Renal cortical epithelial cell (primary cell): ENCODE measurements at regions not wholly inside any gene's neighbourhood (a gene's known extent, or its start where the extent isn't known, plus 50 kb on each side); places are given as distances from the start of the nearest gene placed in this dataset.
"Not testable (repeated sequence)": the region's sequence is repeated elsewhere in the genome, so short reads cannot be mapped to it uniquely, and the experiment has no call there.

Experiments used
- DNase-seq: peaks from one replicate; pipeline ENCODE4 v3.0.0-alpha.2; 2011; ENCODE audit warnings: low read depth

DNA sequence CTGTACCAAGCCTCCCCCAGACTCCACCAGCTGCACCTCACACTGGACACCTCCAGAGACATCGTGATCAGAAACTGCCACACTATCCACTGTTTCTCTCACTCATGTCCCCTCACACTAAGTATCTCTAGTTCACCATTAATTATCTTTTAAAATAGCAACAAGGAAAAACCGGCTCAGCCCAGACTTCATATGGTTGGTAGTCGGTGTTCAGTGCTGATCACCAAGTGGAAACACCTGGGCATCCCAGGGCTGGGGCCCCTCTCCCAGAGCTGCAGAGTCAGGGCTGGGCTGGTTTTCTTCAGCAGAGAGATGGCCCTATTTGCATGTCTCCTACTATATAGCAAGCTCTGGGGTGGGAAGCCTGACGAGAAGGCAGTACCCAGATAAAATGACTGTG is 1140.0 kb downstream of the TMEM121 start:
- DNase-seq = no peak

DNA sequence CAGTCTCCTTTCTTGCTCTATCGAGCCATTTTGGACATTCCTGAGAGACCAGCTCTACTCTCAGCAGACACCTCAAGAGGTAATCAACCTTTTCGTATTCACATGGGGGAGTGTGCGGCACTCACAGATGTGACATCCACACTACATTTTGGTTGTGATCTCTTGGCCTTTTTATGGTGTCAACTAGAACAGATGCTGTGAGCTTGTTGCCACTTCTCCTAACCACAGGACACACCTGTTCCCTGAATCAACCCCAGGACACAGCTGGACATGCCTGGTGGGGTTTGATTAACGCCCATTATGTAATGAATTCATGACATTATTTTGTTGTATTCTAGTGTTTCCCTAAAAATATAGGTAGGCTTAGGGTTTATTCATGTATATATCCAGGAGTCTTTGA is 1143.6 kb downstream of the TMEM121 start:
- no peak for DNase-seq

- not testable (repeated sequence) for DNase-seq
These were observed 1147.7 kb downstream of the TMEM121 start for GRCh38 chr14:106674093-106674492.

DNA sequence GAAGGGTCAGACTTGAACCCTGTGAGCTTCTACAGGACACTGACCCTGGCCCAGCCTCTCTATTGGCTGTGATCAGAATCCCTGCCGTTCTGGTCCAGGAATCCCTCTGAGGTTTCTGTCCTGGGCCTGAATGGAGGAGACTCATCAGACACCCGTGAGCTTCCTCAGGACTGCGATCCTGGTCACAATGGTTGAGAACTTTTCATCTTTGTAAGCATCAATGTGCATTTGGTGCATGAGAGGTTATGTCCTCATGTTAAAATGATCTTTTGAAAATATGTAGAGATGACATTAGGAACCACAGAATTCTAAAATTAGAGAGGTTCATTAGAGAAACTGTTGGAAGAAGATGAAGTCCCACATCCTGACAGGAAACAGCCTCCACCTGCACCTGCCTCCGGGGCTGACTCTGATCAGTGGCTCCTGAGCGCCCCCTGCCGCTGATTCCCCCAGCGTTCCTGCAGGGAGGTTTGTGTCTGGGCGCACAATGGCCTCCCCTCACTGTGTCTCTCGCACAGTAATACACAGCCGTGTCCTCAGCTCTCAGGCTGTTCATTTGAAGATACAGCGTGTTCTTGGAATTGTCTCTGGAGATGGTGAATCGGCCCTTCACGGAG is 1148.2 kb downstream of the TMEM121 start:
- not testable (repeated sequence) for DNase-seq

- not testable (repeated sequence) for DNase-seq
These were observed 1149.3 kb downstream of the TMEM121 start for GRCh38 chr14:106675716-106676115.

DNA sequence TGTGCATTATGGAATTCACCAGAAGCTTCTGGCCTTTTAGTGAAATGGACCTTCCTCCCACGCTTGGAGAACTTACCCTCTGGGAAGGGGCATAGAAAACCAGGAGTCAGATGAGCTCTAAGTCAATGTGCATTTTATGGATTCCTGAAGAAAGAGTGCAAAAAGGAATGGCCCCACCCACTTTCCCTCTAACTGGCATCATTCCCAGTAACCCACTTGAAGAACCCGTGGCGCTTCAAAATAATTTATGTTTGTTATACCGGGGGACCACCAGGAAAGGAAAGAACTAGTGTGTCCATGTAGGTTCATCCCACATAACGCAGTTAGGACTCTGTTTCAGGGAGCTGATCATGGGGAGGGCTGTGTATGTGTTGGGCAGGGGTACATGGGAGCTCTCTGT is 1153.4 kb downstream of the TMEM121 start:
- DNase-seq = no peak

- no peak for DNase-seq
These were observed 1154.8 kb downstream of the TMEM121 start for GRCh38 chr14:106681161-106681560.

GRCh38 chr14:106681568-106681967 is 1155.2 kb downstream of the TMEM121 start:
- DNase-seq = no peak

- DNase-seq = no peak
These were observed 1157.2 kb downstream of the TMEM121 start for GRCh38 chr14:106683631-106684030.

DNA sequence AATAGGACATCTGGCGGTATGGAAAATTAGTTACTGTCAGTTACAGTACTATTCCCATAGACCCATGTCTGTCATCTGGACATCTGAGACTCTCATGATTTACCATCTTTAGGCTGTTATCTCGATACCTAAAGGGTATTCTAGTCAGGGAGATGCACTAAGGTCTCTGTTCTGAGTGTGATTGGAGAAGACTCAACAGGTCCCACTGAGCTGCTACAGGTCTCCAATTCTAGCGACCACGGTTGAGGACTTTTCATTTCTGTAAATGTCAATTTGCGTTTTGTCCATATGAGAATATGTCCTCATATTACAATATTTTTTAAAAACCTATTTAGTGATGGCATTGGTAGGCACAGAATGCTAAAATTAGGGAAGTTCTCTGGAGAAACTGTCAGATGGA is 1160.2 kb downstream of the TMEM121 start:
- no peak for DNase-seq

DNA sequence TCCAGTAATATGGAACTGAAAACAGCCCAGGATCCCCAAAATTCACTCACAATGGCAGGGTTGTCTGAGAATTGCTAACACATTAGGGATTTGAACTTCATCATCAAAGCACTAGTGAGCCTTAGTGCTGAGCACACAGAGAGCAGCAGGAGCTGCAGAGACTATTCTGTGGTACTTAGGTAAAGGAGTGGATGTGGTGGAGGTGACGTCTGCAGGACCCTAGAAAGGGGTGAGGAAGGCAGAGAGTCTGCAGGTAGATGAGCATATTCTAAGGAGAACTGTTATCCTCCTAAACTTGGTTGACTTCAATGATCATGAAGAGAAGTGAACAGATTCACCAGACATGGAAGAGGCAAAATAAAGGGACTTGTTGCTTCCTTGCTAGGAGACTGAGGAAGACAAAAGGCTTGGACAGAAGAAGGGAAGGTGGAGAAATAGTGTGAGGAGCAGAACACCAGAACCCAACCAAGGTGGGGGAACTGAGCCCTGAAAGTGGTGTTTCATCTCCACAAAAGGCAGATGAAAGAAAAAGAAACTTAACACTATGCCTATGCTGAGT is 1164.0 kb downstream of the TMEM121 start:
- DNase-seq = no peak

- DNase-seq = no peak
These were observed 1165.4 kb downstream of the TMEM121 start for GRCh38 chr14:106691601-106692291.

- no peak for DNase-seq
These were observed 1168.4 kb downstream of the TMEM121 start for GRCh38 chr14:106694638-106695393.

GRCh38 chr14:106698620-106699267 is 1172.4 kb downstream of the TMEM121 start:
- not testable (repeated sequence) for DNase-seq

GRCh38 chr14:106703651-106704050 is 1177.3 kb downstream of the TMEM121 start:
- DNase-seq = not testable (repeated sequence)

- DNase-seq = not testable (repeated sequence)
These were observed 1180.1 kb downstream of the TMEM121 start for GRCh38 chr14:106706488-106706887.

DNA sequence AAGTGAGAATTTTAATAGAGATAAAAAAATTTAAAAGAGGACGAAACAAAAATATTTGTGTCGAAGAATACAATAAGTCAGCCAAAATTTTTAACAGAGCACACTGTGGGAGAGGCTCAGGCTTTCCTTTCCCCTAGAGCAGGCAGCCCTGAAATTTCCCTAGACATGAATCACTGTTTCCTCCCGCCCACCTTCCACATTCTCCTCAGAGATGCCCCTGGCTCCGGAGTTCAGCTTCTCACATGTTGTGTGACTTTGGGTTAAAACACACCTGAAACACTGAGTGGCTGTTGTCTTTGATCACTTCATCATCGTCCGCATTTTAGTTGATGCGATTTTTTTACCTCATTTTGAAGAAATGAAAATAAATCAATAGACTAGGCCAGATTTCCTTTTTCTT is 1183.8 kb downstream of the TMEM121 start:
- DNase-seq = not testable (repeated sequence)

- not testable (repeated sequence) for DNase-seq
These were observed 1186.1 kb downstream of the TMEM121 start for GRCh38 chr14:106712513-106712912.

GRCh38 chr14:106714446-106715428 is 1188.4 kb downstream of the TMEM121 start:
- not testable (repeated sequence) for DNase-seq

DNA sequence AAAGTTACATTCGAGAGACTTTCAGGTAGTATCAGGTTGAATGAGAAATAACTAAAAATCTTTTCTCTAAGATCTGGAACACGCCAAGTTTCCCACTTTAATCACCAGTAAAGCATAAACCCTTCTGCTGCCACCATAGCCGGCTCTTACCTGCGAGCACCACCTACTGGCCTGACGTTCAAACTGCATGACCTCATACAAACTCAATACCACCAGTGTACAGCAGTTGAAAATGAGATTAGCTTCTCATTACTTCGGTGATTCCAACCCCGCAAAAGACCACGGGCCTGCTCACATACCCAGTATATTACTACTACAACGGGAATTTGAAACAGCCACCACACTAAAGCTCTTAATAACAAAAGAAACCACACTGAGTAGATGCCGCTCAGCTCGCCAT is 1191.2 kb downstream of the TMEM121 start:
- DNase-seq = not testable (repeated sequence)

DNA sequence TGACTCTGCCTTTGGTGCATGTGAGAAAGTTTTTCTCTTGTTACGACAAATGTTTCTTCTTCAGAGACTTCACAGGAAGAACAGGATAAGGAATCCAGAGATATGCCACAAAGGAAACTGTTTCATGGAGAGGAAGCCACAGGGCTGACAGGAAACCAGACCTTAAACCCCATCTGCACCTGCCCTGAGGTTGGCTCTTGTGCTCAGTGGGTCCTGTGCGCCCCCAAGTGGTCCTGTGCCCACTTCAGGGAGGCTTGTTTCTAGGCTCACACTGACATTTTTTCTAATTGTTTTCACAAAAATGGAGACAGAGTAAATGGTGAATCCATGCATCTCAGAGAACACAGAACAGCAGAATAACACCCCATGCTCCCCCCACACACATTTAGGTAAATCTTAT is 1193.5 kb downstream of the TMEM121 start:
- DNase-seq = not testable (repeated sequence)
